GM12875 (cell line): ENCODE measurements at regions not wholly inside any gene's neighbourhood (a gene's known extent, or its start where the extent isn't known, plus 50 kb on each side); places are given as distances from the start of the nearest gene placed in this dataset.

Experiments used
- H3K4me3 ChIP-seq: one replicate; pipeline ENCODE4 v1.5.1; 2011; ENCODE audit warnings: low read depth, low read length, control low read depth
- TF ChIP-seq, protein P1 (sequence below): IDR thresholded peaks from 2 replicates; pipeline ENCODE4 v1.5.1; 2011; ENCODE audit warnings: low read depth, mild to moderate bottlenecking, control low read depth, inconsistent platforms, low read length, moderate library complexity, borderline replicate concordance; ENCODE audit not compliant: insufficient read depth

DNA sequence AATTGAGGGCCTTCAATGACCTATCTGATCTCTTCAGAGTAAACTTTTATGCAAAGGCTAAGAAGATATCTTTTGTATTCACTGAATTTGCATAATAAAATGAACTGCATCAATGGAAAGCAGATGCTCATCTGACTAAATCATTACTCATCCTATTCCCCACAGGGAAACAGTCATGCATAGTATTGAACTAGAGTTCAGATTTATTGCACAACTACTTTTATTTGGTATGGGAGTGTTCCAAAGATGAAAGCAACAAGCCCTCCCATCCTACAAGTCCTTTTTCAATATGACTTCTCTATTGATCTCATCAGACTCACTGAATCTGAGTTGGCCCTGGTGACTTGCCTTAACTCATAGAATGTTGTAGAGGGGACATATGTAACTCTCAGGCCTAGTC, 159.8 kb downstream of the KITLG start:
- TF ChIP-seq, protein P1, sequence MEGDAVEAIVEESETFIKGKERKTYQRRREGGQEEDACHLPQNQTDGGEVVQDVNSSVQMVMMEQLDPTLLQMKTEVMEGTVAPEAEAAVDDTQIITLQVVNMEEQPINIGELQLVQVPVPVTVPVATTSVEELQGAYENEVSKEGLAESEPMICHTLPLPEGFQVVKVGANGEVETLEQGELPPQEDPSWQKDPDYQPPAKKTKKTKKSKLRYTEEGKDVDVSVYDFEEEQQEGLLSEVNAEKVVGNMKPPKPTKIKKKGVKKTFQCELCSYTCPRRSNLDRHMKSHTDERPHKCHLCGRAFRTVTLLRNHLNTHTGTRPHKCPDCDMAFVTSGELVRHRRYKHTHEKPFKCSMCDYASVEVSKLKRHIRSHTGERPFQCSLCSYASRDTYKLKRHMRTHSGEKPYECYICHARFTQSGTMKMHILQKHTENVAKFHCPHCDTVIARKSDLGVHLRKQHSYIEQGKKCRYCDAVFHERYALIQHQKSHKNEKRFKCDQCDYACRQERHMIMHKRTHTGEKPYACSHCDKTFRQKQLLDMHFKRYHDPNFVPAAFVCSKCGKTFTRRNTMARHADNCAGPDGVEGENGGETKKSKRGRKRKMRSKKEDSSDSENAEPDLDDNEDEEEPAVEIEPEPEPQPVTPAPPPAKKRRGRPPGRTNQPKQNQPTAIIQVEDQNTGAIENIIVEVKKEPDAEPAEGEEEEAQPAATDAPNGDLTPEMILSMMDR = no peak
- H3K4me3 ChIP-seq = no peak overlapping the region

DNA sequence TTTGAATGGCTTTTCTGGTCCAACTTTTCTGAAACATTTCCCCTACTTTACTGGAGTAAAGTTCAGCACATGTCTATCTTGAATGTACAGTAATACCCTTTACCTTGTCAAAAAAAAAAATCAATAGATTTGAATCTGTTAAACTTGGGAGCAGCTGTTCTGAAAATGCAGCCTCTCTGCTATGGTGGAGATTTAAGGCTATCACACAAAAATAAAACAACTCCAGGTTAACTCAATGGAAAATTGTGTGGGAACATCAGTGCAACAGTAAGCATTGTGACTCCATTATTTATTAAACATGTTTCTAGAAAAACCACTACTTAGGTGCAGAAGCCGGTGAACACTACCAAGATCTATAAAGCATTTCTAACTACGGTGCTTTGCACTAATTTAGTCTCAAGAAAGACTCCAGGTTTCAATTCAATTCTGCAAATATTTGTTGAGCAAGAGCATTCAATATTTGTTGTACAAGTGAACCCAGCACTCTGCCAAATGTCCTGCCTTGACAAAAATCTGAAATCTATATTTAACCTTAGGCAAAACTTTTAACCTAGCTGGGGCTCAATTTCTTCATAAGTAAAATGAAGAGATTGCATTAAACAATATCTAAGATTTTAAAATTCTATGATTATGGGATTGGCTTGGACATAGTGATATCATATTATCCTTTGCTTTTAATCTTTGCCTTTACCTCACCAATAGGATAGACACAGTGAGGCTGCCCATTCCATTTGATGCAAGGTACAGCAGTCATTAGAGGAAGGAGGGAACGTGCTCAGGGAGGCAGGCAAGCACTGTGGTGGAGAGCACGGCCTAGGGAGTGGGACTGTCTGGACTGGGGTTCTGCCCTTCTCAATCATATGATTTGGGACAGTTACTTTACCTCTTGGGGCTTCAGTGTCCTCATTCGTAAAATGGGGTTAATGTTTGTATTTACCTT, 155.2 kb downstream of the KITLG start:
- no peak overlapping the region for H3K4me3 ChIP-seq
- TF ChIP-seq, protein P1 = no peak

DNA sequence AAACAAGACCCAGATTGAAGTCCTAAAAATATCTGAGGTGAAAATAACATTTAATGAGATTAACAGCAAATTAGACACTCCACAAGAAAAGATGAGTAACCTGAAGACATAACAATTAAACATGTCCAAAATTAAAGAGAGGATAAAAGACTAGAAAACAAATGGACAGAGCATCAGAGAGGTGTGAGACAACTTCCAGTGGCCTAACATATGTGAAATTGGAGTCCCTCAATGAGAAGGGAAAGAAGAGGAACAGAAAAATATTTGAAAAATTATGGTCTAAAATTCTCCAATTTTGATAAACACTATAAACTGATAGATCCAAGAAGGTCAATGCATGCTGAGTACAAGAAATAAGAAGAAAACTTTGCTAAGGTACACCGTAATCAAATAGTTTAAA, 151.9 kb downstream of the KITLG start:
- TF ChIP-seq, protein P1 = no peak
- no peak overlapping the region for H3K4me3 ChIP-seq

DNA sequence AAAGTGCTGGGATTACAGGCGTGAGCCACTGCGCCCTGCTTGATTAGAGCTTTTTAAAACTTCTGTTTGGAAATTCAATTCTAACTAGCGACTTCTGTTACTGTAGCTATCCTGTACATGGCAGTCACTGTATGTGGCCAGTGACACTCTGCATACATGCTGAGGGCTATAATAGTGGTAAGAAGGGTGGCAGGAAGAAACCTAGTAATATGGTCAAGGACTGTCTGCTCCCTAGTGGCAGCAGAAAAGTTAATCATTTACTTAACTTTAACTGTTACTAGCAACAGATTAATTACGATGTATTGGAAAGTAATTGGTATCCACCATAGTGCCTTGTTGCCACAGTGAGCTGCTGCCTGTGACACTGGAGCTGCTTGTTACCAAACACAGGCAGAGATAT, 149.0 kb downstream of the KITLG start:
- TF ChIP-seq, protein P1 = no peak

DNA sequence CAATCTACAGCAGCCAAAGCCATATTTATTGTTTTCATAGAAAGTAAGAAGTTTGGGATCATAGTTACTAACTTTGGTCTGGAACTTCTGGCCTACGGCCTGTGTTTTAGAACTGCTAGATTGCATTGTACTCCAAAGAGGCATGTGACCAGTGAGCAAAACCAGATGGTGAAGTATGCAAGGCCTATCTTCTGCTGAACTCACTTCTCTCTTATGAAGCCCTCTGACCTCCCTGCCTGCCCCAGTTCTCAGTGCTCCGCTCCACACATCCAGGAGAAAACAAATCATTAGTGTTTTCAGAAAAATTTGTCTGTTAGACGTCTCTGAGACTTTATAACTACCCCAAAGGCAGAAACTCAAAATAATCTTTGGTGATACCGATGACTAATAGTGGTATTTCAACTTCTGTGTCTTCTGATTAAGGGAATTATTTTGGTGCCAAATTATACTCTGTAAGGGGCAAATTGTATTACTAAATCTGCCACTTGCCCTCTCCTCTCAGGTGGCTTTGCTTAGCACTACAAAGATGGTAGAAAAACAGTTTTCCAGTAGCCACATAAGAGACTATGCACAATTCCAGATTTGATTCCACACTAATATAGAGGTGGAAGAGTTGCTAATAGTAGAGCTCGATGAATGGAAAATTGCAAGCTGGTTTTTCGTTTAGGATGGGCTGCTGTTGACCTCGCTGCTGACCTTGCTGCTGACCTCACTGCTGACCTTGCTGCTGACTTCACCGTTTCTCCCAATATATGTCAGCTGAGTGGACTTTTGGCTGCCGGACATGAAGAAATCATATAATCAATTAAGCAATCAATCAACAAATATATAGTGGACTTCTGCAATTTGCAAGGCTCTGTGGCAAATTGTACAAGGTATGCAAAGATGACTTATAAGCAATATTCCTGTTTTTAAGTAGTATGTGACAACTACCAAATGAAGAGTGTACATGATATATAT, 147.5 kb downstream of the KITLG start:
- TF ChIP-seq, protein P1 = no peak

More for the DNA sequence above, 149.0 kb downstream of the KITLG start:
- H3K4me3 ChIP-seq = no peak overlapping the region

DNA sequence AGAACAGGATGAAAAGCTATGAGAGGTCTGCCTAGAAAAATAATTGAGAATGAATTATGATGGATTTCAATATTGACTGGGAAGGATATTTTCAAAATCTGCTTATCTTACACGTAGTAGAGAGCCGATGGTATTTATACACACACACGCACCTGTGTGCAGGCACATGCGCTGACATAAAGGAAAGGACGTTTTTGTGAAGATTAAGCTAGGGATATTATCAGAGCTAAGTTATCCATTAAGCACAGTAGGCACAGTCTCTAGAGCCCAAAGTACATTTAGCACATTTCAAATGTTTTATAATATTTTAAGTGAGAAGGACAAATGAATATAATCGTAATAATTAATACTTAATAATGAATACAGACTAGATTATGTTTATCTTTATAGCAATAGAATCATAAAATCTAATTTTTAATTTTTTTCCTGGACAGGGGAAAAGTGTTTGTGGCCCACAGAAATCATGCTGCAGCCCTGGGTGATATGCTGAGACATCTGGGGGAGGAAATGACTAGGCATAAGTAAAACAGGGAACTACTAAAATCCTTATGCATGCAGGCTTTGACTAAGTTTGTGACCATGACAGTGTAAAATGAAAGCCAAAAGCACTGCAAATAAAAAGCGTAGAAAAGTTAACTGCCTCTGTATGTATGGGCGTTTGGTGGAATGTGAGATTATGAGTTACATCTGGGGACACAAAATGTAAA, 146.1 kb downstream of the KITLG start:
- TF ChIP-seq, protein P1 = no peak
- H3K4me3 ChIP-seq = no peak overlapping the region

More for the DNA sequence above, 147.5 kb downstream of the KITLG start:
- H3K4me3 ChIP-seq = no peak overlapping the region
